CD4-positive, alpha-beta T cell (primary cell): ENCODE measurements at regions not wholly inside any gene's neighbourhood (a gene's known extent, or its start where the extent isn't known, plus 50 kb on each side); places are given as distances from the start of the nearest gene placed in this dataset.

ENCODE experiments used
- ATAC-seq: fragments of 200-7000 bp; cut with Tn5 transposase; one replicate; pipeline ENCODE4 v1.10.0; 2022; ENCODE audit warnings: mild to moderate bottlenecking; ENCODE audit not compliant: poor library complexity
- CTCF ChIA-PET: fragments of 350-600 bp; sonication (Branson Sonifier 250); formaldehyde crosslinking; loops from one replicate; lab custom pipeline; 2021; ENCODE audit warnings: antibody characterized with exemption, inconsistent platforms; lab: Charles Lee
- POLR2A ChIA-PET: fragments of 350-600 bp; sonication (Branson Sonifier 250); formaldehyde crosslinking; loops from one replicate; lab custom pipeline; 2021; ENCODE audit warnings: antibody characterized with exemption, inconsistent platforms; lab: Charles Lee
- DNase-seq, 14 experiments: peaks; one replicate each; pipeline ENCODE4 v3.0.0-alpha.2; 2013 to 2020; ENCODE audit warnings: mixed read lengths in 2 of 14
- H3K27ac ChIP-seq, 2 donors: one replicate each; pipeline versions ENCODE4 v1.5.1 to v1.7.0; 2013; ENCODE audit warnings: low read length in 2 of 2, low read depth in 1 of 2, mild to moderate bottlenecking in 1 of 2
- H3K27me3 ChIP-seq, 2 experiments: 1 replicate in 1 of 2; 2 replicates in 1 of 2; pipeline versions ENCODE4 v1.6.1 to v1.7.0; 2013; ENCODE audit warnings: low read length in 2 of 2, control low read depth in 1 of 2, mild to moderate bottlenecking in 1 of 2, moderate library complexity in 1 of 2; ENCODE audit not compliant: insufficient read depth in 2 of 2, control insufficient read depth in 1 of 2
- H3K36me3 ChIP-seq: one replicate; pipeline ENCODE4 v1.6.1; 2013; ENCODE audit warnings: low read length, control low read depth; ENCODE audit not compliant: insufficient read depth
- H3K4me1 ChIP-seq: one replicate; pipeline ENCODE4 v1.6.1; 2013; ENCODE audit warnings: low read length, control low read depth; ENCODE audit not compliant: insufficient read depth
- H3K4me3 ChIP-seq: one replicate; pipeline ENCODE4 v1.5.1; 2013; ENCODE audit warnings: mild to moderate bottlenecking, low read length, moderate library complexity
- H3K9me3 ChIP-seq, 2 experiments: 1 replicate in 1 of 2; 2 replicates in 1 of 2; pipeline versions ENCODE4 v1.6.1 to v1.7.0; 2013; ENCODE audit warnings: low read length in 2 of 2, mild to moderate bottlenecking in 2 of 2, control low read depth in 1 of 2, moderate library complexity in 1 of 2; ENCODE audit not compliant: control insufficient read depth in 1 of 2, insufficient read depth in 1 of 2
- H3K27ac Mint-ChIP-seq: one replicate; pipeline ENCODE4 v1.8.0; 2020; ENCODE audit warnings: mixed read lengths
- H3K27me3 Mint-ChIP-seq: one replicate; pipeline ENCODE4 v1.8.0; 2021; ENCODE audit warnings: mixed read lengths
- H3K36me3 Mint-ChIP-seq: one replicate; pipeline ENCODE4 v1.8.0; 2021; ENCODE audit warnings: low read depth, mixed read lengths
- H3K4me1 Mint-ChIP-seq: one replicate; pipeline ENCODE4 v1.8.0; 2021; ENCODE audit warnings: low read depth, mixed read lengths
- H3K4me3 Mint-ChIP-seq: one replicate; pipeline ENCODE4 v1.8.0; 2020; ENCODE audit warnings: mild to moderate bottlenecking, mixed read lengths
- H3K9me3 Mint-ChIP-seq: one replicate; pipeline ENCODE4 v1.8.0; 2020; ENCODE audit warnings: mixed read lengths
- CTCF ChIP-seq: fragments of 200-600 bp; IDR thresholded peaks from one replicate; pipeline ENCODE4 v1.8.0; 2022; ENCODE audit warnings: antibody characterized with exemption, mild to moderate bottlenecking
- intact Hi-C, 2 experiments: fragments of 100-400 bp; cut with DNase I in 1 of 2; cut with micrococcal nuclease in 1 of 2; formaldehyde crosslinking; loops; one replicate each; pipeline versions ENCODE4 v1.15.1 to v1.9.0; 2023 to 2025; cut with DNase I, micrococcal nuclease

- Mint-ChIP-seq H3K4me3 (no peak overlapping the region), H3K4me1 (no peaks in the 10 kb centered on the region), H3K27ac (no peak overlapping the region), H3K36me3 (no peaks in the 10 kb centered on the region), H3K9me3 (peaks cover 5% of the 10 kb centered on the region), H3K27me3 (no peaks in the 10 kb centered on the region)
- Histone ChIP-seq H3K36me3 (no peaks in the 10 kb centered on the region), H3K4me1 (no peaks in the 10 kb centered on the region), H3K27me3 (no peaks in the 10 kb centered on the region), H3K4me3 (no peak overlapping the region), H3K9me3 (no peaks in the 10 kb centered on the region), H3K27ac (no peak overlapping the region)
- no peak for TF ChIP-seq CTCF
- ATAC-seq (no peak), DNase-seq (no peak)
- ChIA-PET CTCF (interaction anchor here (0.6 kb wide), 1 partner anchor 45 kb away, joined by 3 read pairs; no protein-coding TSS in a partner anchor), POLR2A (no interaction called here)
- intact Hi-C loops = no loop called here
Observed at GRCh38 chr6:153778216-153778615, 260.8 kb upstream of the OPRM1 start.

GRCh38 chr6:153771577-153771976 is 267.5 kb upstream of the OPRM1 start:
- H3K9me3 Mint-ChIP-seq = no peaks in the 10 kb centered on the region
- Histone ChIP-seq H3K27me3 (no peaks in the 10 kb centered on the region), H3K36me3 (no peaks in the 10 kb centered on the region), H3K9me3 (no peaks in the 10 kb centered on the region), H3K27ac (no peak overlapping the region), H3K4me3 (no peak overlapping the region), H3K4me1 (no peaks in the 10 kb centered on the region)
- DNase-seq = no peak
- no peak for TF ChIP-seq CTCF
- H3K4me1 Mint-ChIP-seq = no peaks in the 10 kb centered on the region
- intact Hi-C loops = no loop called here
- CTCF ChIA-PET = no interaction called here
- H3K27me3 Mint-ChIP-seq = no peaks in the 10 kb centered on the region
- POLR2A ChIA-PET = no interaction called here
- H3K36me3 Mint-ChIP-seq = no peaks in the 10 kb centered on the region
- no peak overlapping the region for H3K27ac Mint-ChIP-seq
- no peak overlapping the region for H3K4me3 Mint-ChIP-seq
- ATAC-seq = no peak

- ChIA-PET POLR2A (no interaction called here), CTCF (no interaction called here)
- Histone ChIP-seq H3K4me1 (no peaks in the 10 kb centered on the region), H3K9me3 (no peaks in the 10 kb centered on the region), H3K27me3 (no peaks in the 10 kb centered on the region), H3K4me3 (no peak overlapping the region), H3K36me3 (no peaks in the 10 kb centered on the region), H3K27ac (no peak overlapping the region)
- Mint-ChIP-seq H3K27me3 (no peaks in the 10 kb centered on the region), H3K36me3 (no peaks in the 10 kb centered on the region), H3K4me3 (no peak overlapping the region), H3K4me1 (no peaks in the 10 kb centered on the region), H3K9me3 (no peaks in the 10 kb centered on the region), H3K27ac (no peak overlapping the region)
- intact Hi-C loops = no loop called here
- ATAC-seq (no peak), DNase-seq (no peak)
- TF ChIP-seq CTCF = no peak
Observed at GRCh38 chr6:153767127-153767526, 271.9 kb upstream of the OPRM1 start.
